DND-41 (cell line): ENCODE measurements at regions not wholly inside any gene's neighbourhood (a gene's known extent, or its start where the extent isn't known, plus 50 kb on each side); places are given as distances from the start of the nearest gene placed in this dataset.
"Not testable (repeated sequence)": the region's sequence is repeated elsewhere in the genome, so short reads cannot be mapped to it uniquely, and the experiment has no call there.

Source experiments
- ATAC-seq: fragments of 200-7000 bp; cut with Tn5 transposase; 3 replicates; pipeline ENCODE4 v1.9.1; 2021; ENCODE audit warnings: low read depth; ENCODE audit not compliant: insufficient read depth
- DNase-seq: peaks from one replicate; pipeline ENCODE4 v3.0.0-alpha.2; 2020
- H2AFZ ChIP-seq: 2 replicates; pipeline ENCODE4 v1.6.0; 2012; ENCODE audit warnings: low read depth, low read length
- H3K27ac ChIP-seq: 2 replicates; pipeline ENCODE4 v1.5.1; 2012; ENCODE audit warnings: low read length, inconsistent platforms
- H3K27me3 ChIP-seq: fragments of 200-600 bp; sonication (generic); 2 replicates; pipeline ENCODE4 v1.6.0; 2012; ENCODE audit warnings: low read length, mild to moderate bottlenecking, inconsistent platforms; ENCODE audit not compliant: insufficient read depth, poor library complexity
- H3K36me3 ChIP-seq: 2 replicates; pipeline ENCODE4 v1.5.1; 2012; ENCODE audit warnings: low read length, inconsistent platforms; ENCODE audit not compliant: insufficient read depth
- H3K4me1 ChIP-seq: 2 replicates; pipeline ENCODE4 v1.5.1; 2012; ENCODE audit warnings: mild to moderate bottlenecking, low read length; ENCODE audit not compliant: insufficient read depth
- H3K4me2 ChIP-seq: 2 replicates; pipeline ENCODE4 v1.6.0; 2012; ENCODE audit warnings: mild to moderate bottlenecking, moderate library complexity, low read length, inconsistent platforms; ENCODE audit not compliant: insufficient read depth
- H3K4me3 ChIP-seq, 2 experiments: fragments of 200-600 bp in 1 of 2; shearing (Covaris generic) in 1 of 2; 2 replicates each; pipeline ENCODE4 v1.5.1; 2012 to 2016; ENCODE audit warnings: inconsistent platforms in 2 of 2, low read length in 2 of 2, mild to moderate bottlenecking in 2 of 2, low read depth in 1 of 2, moderate library complexity in 1 of 2
- H3K79me2 ChIP-seq: 2 replicates; pipeline ENCODE4 v1.6.0; 2012; ENCODE audit warnings: low read length, inconsistent platforms; ENCODE audit not compliant: insufficient read depth
- H3K9ac ChIP-seq: 2 replicates; pipeline ENCODE4 v1.6.0; 2012; ENCODE audit warnings: low read depth, mild to moderate bottlenecking, inconsistent platforms, low read length, moderate library complexity
- H3K9me3 ChIP-seq: 2 replicates; pipeline ENCODE4 v1.5.1; 2012; ENCODE audit warnings: low read length, moderate library complexity, mild to moderate bottlenecking, inconsistent platforms; ENCODE audit not compliant: insufficient read depth, severe bottlenecking
- H4K20me1 ChIP-seq: 2 replicates; pipeline ENCODE4 v1.6.0; 2012; ENCODE audit warnings: low read length; ENCODE audit not compliant: insufficient read depth
- EZH2 ChIP-seq: IDR thresholded peaks from 3 replicates; pipeline ENCODE4 v1.6.1; 2012; ENCODE audit warnings: borderline replicate concordance, low read depth, mild to moderate bottlenecking, moderate library complexity, low read length, inconsistent platforms; ENCODE audit not compliant: severe bottlenecking
- TF ChIP-seq, protein P1 (sequence below): IDR thresholded peaks from 2 replicates; pipeline ENCODE4 v1.5.1; 2012; ENCODE audit warnings: borderline replicate concordance, low read length, moderate library complexity, mild to moderate bottlenecking; ENCODE audit not compliant: poor library complexity, severe bottlenecking; ENCODE audit errors: extremely low read depth

DNA sequence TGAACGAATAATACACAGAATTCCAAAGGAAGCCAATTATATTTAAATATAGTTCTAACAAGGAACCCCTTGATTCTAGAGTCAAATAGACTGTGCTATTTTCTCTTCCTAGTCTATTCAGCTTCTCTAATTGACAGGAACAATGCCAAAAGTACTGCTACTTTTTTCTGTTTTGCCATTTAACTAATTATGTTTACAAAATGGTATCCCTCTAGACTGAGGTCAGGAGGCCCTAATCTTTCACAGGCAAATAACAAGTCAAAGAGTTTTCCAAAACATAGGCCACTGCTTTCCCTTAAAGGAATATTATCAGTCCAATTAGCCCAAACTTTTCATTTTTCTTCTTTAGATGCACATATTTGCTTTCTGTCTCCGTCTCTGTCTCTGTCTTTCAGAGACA is 539.3 kb downstream of the RFPL4B start:
- no peak for DNase-seq
- TF ChIP-seq, protein P1, sequence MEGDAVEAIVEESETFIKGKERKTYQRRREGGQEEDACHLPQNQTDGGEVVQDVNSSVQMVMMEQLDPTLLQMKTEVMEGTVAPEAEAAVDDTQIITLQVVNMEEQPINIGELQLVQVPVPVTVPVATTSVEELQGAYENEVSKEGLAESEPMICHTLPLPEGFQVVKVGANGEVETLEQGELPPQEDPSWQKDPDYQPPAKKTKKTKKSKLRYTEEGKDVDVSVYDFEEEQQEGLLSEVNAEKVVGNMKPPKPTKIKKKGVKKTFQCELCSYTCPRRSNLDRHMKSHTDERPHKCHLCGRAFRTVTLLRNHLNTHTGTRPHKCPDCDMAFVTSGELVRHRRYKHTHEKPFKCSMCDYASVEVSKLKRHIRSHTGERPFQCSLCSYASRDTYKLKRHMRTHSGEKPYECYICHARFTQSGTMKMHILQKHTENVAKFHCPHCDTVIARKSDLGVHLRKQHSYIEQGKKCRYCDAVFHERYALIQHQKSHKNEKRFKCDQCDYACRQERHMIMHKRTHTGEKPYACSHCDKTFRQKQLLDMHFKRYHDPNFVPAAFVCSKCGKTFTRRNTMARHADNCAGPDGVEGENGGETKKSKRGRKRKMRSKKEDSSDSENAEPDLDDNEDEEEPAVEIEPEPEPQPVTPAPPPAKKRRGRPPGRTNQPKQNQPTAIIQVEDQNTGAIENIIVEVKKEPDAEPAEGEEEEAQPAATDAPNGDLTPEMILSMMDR: no peak
- TF ChIP-seq EZH2: no peak
- no peak overlapping the region for H3K27ac ChIP-seq
- no peak overlapping the region for H3K4me2 ChIP-seq
- no peak for ATAC-seq
- H3K4me1 ChIP-seq: no peaks in the 10 kb centered on the region
- no peaks in the 10 kb centered on the region for H3K36me3 ChIP-seq
- H3K27me3 ChIP-seq: no peaks in the 10 kb centered on the region
- H3K9me3 ChIP-seq: no peaks in the 10 kb centered on the region
- no peak overlapping the region for H3K9ac ChIP-seq
- H3K4me3 ChIP-seq: no peak overlapping the region
- no peaks in the 10 kb centered on the region for H3K79me2 ChIP-seq
- H4K20me1 ChIP-seq: no peaks in the 10 kb centered on the region
- no peak overlapping the region for H2AFZ ChIP-seq

DNA sequence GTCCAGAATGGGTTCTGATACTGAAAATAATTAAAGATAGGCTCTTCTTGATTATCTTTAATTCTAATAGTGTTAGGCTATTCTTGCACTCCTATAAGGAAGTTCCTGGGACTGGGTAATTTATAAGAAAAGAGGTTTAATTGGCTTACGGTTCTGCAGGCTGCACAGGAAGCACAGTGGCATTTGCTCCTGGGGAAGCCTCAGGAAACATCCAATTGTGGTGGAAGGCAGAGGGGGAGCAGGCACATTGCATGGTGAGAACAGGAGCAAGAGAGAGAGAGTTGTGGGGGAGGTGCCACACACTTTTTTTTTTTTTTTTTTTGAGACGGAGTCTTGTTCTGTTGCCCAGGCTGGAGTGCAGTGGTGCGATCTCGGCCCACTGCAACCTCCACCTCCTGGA is 540.3 kb downstream of the RFPL4B start:
- H4K20me1 ChIP-seq, H3K27me3 ChIP-seq, H3K4me3 ChIP-seq, H3K4me1 ChIP-seq, H3K4me2 ChIP-seq, H3K79me2 ChIP-seq, H3K36me3 ChIP-seq, H3K27ac ChIP-seq, H3K9ac ChIP-seq, H3K9me3 ChIP-seq, ATAC-seq, DNase-seq, H2AFZ ChIP-seq: not testable (repeated sequence)

DNA sequence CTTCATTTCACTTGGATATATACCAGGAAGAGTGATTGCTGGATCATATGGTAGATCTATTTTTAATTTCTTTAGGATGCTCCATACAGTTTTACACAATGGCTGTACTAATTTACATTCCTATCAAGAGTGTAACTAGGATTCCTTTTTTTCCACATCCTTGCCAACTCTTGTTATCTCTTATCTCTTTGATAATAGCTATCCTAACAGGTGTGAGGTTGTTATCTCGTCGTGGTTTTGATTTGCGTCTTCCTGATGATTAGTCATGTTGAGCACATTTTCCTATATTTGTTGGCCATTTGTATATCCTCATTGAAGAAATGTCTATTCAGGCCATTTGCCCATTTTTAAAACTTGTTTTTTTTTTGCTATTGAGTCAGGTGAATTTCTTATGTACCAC is 552.4 kb downstream of the RFPL4B start:
- no peak for TF ChIP-seq EZH2
- H4K20me1 ChIP-seq: no peaks in the 10 kb centered on the region
- H3K79me2 ChIP-seq: no peaks in the 10 kb centered on the region
- H3K4me1 ChIP-seq: no peaks in the 10 kb centered on the region
- H2AFZ ChIP-seq: no peak overlapping the region
- no peak overlapping the region for H3K4me2 ChIP-seq
- DNase-seq: no peak
- H3K9me3 ChIP-seq: no peaks in the 10 kb centered on the region
- no peaks in the 10 kb centered on the region for H3K27me3 ChIP-seq
- no peak for ATAC-seq
- H3K36me3 ChIP-seq: no peaks in the 10 kb centered on the region
- H3K9ac ChIP-seq: no peak overlapping the region
- no peak overlapping the region for H3K27ac ChIP-seq
- H3K4me3 ChIP-seq: no peak overlapping the region

DNA sequence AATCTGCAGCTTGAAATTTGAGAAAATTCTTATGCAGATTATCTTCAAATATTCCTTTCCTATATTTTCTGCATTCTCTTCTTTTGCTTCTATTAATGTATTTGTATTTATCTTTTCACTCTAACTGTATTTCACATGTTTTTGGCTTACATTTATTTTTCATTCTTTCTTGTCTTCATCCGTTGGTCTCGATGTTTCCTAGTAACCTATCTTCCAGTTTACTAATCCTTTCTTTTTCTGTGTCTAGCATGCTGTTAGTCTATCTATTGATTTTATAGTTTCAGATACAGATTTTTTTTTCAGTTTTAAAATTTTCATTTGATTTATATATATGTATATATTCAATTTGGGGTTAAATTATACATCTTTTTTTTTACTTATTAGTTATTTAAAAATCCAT is 556.2 kb downstream of the RFPL4B start:
- Histone ChIP-seq H3K9ac (no peak overlapping the region), H3K27me3 (no peaks in the 10 kb centered on the region), H3K9me3 (no peaks in the 10 kb centered on the region), H3K79me2 (no peaks in the 10 kb centered on the region), H2AFZ (no peak overlapping the region), H4K20me1 (no peaks in the 10 kb centered on the region), H3K4me3 (no peak overlapping the region), H3K4me2 (no peak overlapping the region), H3K36me3 (no peaks in the 10 kb centered on the region), H3K27ac (no peak overlapping the region), H3K4me1 (no peaks in the 10 kb centered on the region)
- ATAC-seq: no peak
- no peak for DNase-seq
- no peak for TF ChIP-seq EZH2

DNA sequence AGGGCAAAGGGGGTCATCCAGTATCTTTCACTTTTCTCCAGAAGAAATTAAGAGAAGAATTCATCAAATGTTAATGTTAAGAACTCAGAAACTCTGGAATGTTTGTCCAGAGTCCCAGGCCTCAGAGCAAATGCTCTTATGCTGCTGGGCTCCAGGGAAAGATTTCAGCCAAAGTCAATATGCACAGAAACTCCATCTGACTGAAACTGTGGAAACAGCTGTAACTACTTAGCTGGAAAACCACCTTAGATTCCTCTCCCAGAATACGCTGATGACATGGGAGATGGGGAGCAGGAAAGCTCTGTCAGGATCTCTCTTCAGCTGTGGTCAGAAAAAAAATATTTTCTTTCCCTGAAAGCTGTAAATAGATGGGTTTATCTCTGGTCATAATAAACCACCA is 559.6 kb downstream of the RFPL4B start:
- Histone ChIP-seq H3K9me3 (no peaks in the 10 kb centered on the region), H3K4me3 (no peak overlapping the region), H3K27ac (no peak overlapping the region), H4K20me1 (no peaks in the 10 kb centered on the region), H3K36me3 (no peaks in the 10 kb centered on the region), H3K27me3 (no peaks in the 10 kb centered on the region), H3K4me2 (no peak overlapping the region), H2AFZ (no peak overlapping the region), H3K4me1 (no peaks in the 10 kb centered on the region), H3K79me2 (no peaks in the 10 kb centered on the region), H3K9ac (no peak overlapping the region)
- no peak for ATAC-seq
- no peak for DNase-seq
- no peak for TF ChIP-seq EZH2
- TF ChIP-seq, protein P1: no peak
